ENCODE measurements at regions not wholly inside any gene's neighbourhood (a gene's known extent, or its start where the extent isn't known, plus 50 kb on each side); places are given as distances from the start of the nearest gene placed in this dataset.

DNA sequence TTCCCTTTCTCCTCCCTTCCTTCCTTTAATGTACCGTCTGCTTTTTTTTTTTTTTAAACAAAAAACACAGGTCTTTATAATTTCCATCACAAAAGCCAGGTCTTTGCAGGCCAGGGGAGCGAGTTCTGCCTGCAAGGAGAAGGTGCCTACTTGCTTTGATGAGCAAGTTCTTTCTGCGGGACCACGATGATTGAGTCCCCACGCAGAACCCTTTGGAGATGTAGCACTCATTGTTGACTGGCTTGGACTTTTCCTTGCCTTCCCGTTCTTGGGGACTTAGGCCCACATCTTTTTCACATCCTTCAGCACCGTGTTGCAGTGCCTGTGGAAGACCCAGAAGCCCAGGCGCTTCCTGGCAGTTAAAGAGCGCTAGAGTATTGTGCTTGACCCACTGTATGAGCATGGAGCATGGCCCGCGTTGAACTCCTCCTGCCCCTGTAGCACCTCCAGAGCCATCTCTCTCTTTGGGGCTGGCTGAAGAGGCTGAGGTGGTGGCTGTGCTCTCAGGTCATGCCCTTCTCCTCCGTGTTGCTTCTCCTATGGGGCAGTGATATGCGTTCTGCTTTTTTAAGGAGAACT, 177.6 kb downstream of the EXOC5 start:
- no peak for TF ChIP-seq POLR2A (IDR thresholded peaks at IDR 0.05; ENCODE audit: low read depth, low read length)
- no peak for TF ChIP-seq TAF1 (IDR thresholded peaks at IDR 0.05; ENCODE audit: borderline replicate concordance, low read depth, low read length)

Data from GM12892 (cell line).